K562 (cell line): ENCODE measurements at regions not wholly inside any gene's neighbourhood (a gene's known extent, or its start where the extent isn't known, plus 50 kb on each side); places are given as distances from the start of the nearest gene placed in this dataset.

Experiments used
- CBX2 ChIP-seq: fragments of 200-600 bp; sonication (generic); IDR thresholded peaks from one replicate; pipeline ENCODE4 v1.6.1; 2012; ENCODE audit warnings: mild to moderate bottlenecking, low read length, inconsistent platforms; ENCODE audit not compliant: insufficient read depth, poor library complexity, severe bottlenecking
- COPS2 ChIP-seq: fragments of 450-650 bp; conservative IDR thresholded peaks from 2 replicates; pipeline ENCODE4 v1.6.1; 2016; ENCODE audit warnings: mild to moderate bottlenecking, moderate library complexity
- GABPA ChIP-seq: fragments of 200-800 bp; sonication (Bioruptor generic); conservative IDR thresholded peaks from 2 replicates; pipeline ENCODE4 v1.6.1; 2016; ENCODE audit warnings: low read depth, missing genetic modification characterization, missing compliant biosample characterization
- NFYB ChIP-seq: IDR thresholded peaks from 2 replicates; pipeline ENCODE4 v1.6.1; 2011; ENCODE audit warnings: mild to moderate bottlenecking, moderate library complexity; ENCODE audit not compliant: insufficient read length; ENCODE audit errors: extremely low read depth
- RFX5 ChIP-seq: IDR thresholded peaks from 2 replicates; pipeline ENCODE4 v1.6.1; 2011; ENCODE audit warnings: low read depth, mild to moderate bottlenecking, improper control_type of control experiment, low read length
- ZNF24 ChIP-seq: fragments of 450-650 bp; IDR thresholded peaks from 2 replicates; pipeline ENCODE4 v1.6.1; 2016
- TF ChIP-seq, protein P1 (sequence below), 3 experiments: IDR thresholded peaks in 2 of 3; conservative IDR thresholded peaks in 1 of 3; 2 replicates each; pipeline ENCODE4 v1.5.1; 2011 to 2012; ENCODE audit warnings: low read length in 3 of 3, mild to moderate bottlenecking in 3 of 3, control low read depth in 2 of 3, improper control_type of control experiment in 1 of 3, inconsistent platforms in 1 of 3, low read depth in 1 of 3, mixed read lengths in 1 of 3, moderate library complexity in 1 of 3; ENCODE audit not compliant: insufficient read depth in 2 of 3
- TF ChIP-seq, protein P2 (sequence below), 2 experiments: IDR thresholded peaks; 2 replicates each; pipeline ENCODE4 v1.6.1; 2012; ENCODE audit warnings: improper control_type of control experiment in 2 of 2, low read depth in 2 of 2, low read length in 2 of 2, borderline replicate concordance in 1 of 2

DNA sequence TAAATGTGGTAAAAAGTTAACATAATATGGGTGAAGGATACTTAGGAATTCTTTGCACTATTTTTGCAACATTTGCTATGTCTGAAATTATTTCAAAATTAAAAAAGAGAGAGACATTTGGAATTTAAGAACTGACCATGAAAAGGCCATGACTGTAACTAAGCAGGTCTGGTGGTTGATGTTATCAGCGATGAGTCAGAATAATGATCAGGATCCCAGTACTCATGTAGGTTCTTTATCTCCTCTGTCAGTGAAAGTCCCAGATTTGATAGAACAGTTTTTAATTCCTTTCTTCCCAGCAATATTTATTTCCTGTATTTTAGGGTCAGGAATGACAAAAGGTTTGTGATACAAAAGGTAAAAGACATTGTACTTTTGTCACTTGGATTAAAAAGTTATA lies 242.4 kb upstream of the ZNF521 start:
- no peak for TF ChIP-seq COPS2
- no peak for TF ChIP-seq ZNF24
- no peak for TF ChIP-seq RFX5
- no peak for TF ChIP-seq NFYB
- TF ChIP-seq, protein P1, sequence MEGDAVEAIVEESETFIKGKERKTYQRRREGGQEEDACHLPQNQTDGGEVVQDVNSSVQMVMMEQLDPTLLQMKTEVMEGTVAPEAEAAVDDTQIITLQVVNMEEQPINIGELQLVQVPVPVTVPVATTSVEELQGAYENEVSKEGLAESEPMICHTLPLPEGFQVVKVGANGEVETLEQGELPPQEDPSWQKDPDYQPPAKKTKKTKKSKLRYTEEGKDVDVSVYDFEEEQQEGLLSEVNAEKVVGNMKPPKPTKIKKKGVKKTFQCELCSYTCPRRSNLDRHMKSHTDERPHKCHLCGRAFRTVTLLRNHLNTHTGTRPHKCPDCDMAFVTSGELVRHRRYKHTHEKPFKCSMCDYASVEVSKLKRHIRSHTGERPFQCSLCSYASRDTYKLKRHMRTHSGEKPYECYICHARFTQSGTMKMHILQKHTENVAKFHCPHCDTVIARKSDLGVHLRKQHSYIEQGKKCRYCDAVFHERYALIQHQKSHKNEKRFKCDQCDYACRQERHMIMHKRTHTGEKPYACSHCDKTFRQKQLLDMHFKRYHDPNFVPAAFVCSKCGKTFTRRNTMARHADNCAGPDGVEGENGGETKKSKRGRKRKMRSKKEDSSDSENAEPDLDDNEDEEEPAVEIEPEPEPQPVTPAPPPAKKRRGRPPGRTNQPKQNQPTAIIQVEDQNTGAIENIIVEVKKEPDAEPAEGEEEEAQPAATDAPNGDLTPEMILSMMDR (IDR thresholded peaks at IDR 0.05 in 2 of 3, conservative IDR thresholded peaks at IDR 0.05 in 1 of 3; ENCODE audit: insufficient read depth in 2 of 3, low read depth in 1 of 3, low read length in 3 of 3): no peak
- TF ChIP-seq, protein P2, sequence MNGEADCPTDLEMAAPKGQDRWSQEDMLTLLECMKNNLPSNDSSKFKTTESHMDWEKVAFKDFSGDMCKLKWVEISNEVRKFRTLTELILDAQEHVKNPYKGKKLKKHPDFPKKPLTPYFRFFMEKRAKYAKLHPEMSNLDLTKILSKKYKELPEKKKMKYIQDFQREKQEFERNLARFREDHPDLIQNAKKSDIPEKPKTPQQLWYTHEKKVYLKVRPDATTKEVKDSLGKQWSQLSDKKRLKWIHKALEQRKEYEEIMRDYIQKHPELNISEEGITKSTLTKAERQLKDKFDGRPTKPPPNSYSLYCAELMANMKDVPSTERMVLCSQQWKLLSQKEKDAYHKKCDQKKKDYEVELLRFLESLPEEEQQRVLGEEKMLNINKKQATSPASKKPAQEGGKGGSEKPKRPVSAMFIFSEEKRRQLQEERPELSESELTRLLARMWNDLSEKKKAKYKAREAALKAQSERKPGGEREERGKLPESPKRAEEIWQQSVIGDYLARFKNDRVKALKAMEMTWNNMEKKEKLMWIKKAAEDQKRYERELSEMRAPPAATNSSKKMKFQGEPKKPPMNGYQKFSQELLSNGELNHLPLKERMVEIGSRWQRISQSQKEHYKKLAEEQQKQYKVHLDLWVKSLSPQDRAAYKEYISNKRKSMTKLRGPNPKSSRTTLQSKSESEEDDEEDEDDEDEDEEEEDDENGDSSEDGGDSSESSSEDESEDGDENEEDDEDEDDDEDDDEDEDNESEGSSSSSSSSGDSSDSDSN (IDR thresholded peaks at IDR 0.05; ENCODE audit: borderline replicate concordance in 1 of 2, low read depth in 2 of 2, low read length in 2 of 2): no peak
- no peak for TF ChIP-seq CBX2
- TF ChIP-seq GABPA (tag): no peak
